ENCODE measurements at regions not wholly inside any gene's neighbourhood (a gene's known extent, or its start where the extent isn't known, plus 50 kb on each side); places are given as distances from the start of the nearest gene placed in this dataset.

DNA sequence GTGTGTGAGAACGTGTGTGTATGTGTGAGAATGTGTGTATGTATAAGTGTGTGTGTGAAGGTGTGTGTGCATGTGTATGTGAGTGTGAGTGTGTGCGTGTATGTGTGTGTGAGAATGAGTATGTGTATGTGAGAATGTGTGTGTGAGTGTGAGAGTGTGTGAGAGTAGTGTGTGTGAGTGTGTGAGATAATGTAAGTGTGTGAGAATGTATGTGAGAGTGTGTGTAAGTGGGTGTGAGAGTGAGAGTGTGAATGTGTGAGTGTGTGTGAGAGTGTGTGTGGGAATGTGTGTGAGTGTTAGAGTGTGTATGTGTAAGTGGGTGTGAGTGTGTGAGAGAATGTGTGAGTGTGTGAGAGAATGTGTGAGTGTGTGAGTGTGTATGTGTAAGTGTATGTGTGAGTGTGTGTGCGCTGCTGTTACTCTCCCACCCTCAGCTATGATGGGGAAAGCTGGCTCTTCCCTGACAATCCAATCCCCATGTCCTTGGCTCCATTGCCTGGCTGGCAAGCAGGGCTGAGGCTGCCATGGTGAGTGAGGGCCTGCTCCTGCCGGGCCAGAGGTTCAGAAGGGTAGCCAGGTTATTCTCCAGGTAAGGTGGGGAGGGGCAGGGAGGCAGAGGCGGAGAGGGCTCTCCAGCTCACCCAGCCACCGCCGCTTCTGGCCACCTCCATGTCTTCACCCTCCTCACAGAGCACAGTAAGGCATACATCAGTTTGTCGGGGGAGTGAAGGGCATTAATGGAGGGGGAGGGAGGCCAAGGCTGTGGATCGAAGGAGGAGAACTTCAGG lies 72.6 kb upstream of the PCBD1 start (continued):
- TF ChIP-seq, protein P1, sequence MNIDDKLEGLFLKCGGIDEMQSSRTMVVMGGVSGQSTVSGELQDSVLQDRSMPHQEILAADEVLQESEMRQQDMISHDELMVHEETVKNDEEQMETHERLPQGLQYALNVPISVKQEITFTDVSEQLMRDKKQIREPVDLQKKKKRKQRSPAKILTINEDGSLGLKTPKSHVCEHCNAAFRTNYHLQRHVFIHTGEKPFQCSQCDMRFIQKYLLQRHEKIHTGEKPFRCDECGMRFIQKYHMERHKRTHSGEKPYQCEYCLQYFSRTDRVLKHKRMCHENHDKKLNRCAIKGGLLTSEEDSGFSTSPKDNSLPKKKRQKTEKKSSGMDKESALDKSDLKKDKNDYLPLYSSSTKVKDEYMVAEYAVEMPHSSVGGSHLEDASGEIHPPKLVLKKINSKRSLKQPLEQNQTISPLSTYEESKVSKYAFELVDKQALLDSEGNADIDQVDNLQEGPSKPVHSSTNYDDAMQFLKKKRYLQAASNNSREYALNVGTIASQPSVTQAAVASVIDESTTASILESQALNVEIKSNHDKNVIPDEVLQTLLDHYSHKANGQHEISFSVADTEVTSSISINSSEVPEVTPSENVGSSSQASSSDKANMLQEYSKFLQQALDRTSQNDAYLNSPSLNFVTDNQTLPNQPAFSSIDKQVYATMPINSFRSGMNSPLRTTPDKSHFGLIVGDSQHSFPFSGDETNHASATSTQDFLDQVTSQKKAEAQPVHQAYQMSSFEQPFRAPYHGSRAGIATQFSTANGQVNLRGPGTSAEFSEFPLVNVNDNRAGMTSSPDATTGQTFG (tag by site-specific recombination; IDR thresholded peaks at IDR 0.05; ENCODE audit: borderline replicate concordance), result no peak
- TF ChIP-seq, protein P2, sequence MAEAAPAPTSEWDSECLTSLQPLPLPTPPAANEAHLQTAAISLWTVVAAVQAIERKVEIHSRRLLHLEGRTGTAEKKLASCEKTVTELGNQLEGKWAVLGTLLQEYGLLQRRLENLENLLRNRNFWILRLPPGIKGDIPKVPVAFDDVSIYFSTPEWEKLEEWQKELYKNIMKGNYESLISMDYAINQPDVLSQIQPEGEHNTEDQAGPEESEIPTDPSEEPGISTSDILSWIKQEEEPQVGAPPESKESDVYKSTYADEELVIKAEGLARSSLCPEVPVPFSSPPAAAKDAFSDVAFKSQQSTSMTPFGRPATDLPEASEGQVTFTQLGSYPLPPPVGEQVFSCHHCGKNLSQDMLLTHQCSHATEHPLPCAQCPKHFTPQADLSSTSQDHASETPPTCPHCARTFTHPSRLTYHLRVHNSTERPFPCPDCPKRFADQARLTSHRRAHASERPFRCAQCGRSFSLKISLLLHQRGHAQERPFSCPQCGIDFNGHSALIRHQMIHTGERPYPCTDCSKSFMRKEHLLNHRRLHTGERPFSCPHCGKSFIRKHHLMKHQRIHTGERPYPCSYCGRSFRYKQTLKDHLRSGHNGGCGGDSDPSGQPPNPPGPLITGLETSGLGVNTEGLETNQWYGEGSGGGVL (tag by site-specific recombination; IDR thresholded peaks at IDR 0.05), result no peak
- TF ChIP-seq BCL11A (tag by site-specific recombination; IDR thresholded peaks at IDR 0.05; ENCODE audit: low read depth), result no peak
- no peak for TF ChIP-seq ZNF133 (tag by site-specific recombination; IDR thresholded peaks at IDR 0.05)
- TF ChIP-seq ZNF146 (tag by site-specific recombination; IDR thresholded peaks at IDR 0.05), result no peak
- peak; percentile 53; the same call in 1 of the 2 replicates for TF ChIP-seq ZNF341 (tag by site-specific recombination; IDR thresholded peaks at IDR 0.05; ENCODE audit: low read depth)
- TF ChIP-seq ZBTB48 (tag by site-specific recombination; IDR thresholded peaks at IDR 0.05), result no peak
- no peak for TF ChIP-seq ZBTB8A (tag by site-specific recombination; IDR thresholded peaks at IDR 0.05)
- no peak for TF ChIP-seq ZNF274 (IDR thresholded peaks at IDR 0.05; ENCODE audit: low read length)
- peak; percentile 40; the same call in 1 of the 2 replicates for TF ChIP-seq ZNF274 (tag by site-specific recombination; IDR thresholded peaks at IDR 0.05; ENCODE audit: borderline replicate concordance)
- peak; percentile 35; the same call in 1 of the 2 replicates for TF ChIP-seq ZFHX2 (tag by site-specific recombination; conservative IDR thresholded peaks at IDR 0.05)
- TF ChIP-seq, protein P3, sequence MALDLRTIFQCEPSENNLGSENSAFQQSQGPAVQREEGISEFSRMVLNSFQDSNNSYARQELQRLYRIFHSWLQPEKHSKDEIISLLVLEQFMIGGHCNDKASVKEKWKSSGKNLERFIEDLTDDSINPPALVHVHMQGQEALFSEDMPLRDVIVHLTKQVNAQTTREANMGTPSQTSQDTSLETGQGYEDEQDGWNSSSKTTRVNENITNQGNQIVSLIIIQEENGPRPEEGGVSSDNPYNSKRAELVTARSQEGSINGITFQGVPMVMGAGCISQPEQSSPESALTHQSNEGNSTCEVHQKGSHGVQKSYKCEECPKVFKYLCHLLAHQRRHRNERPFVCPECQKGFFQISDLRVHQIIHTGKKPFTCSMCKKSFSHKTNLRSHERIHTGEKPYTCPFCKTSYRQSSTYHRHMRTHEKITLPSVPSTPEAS (tag by site-specific recombination; IDR thresholded peaks at IDR 0.05), result peak; percentile 86
- no peak for TF ChIP-seq IKZF3 (tag by site-specific recombination; IDR thresholded peaks at IDR 0.05)
- TF ChIP-seq ZBTB7A (tag by site-specific recombination; IDR thresholded peaks at IDR 0.05; ENCODE audit: low read depth), result no peak
- TF ChIP-seq, protein P4, sequence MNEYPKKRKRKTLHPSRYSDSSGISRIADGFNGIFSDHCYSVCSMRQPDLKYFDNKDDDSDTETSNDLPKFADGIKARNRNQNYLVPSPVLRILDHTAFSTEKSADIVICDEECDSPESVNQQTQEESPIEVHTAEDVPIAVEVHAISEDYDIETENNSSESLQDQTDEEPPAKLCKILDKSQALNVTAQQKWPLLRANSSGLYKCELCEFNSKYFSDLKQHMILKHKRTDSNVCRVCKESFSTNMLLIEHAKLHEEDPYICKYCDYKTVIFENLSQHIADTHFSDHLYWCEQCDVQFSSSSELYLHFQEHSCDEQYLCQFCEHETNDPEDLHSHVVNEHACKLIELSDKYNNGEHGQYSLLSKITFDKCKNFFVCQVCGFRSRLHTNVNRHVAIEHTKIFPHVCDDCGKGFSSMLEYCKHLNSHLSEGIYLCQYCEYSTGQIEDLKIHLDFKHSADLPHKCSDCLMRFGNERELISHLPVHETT (tag by site-specific recombination; IDR thresholded peaks at IDR 0.05), result no peak
- TF ChIP-seq, protein P5, sequence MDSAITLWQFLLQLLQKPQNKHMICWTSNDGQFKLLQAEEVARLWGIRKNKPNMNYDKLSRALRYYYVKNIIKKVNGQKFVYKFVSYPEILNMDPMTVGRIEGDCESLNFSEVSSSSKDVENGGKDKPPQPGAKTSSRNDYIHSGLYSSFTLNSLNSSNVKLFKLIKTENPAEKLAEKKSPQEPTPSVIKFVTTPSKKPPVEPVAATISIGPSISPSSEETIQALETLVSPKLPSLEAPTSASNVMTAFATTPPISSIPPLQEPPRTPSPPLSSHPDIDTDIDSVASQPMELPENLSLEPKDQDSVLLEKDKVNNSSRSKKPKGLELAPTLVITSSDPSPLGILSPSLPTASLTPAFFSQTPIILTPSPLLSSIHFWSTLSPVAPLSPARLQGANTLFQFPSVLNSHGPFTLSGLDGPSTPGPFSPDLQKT (IDR thresholded peaks at IDR 0.05; ENCODE audit: borderline replicate concordance, low read depth, low read length), result no peak
- TF ChIP-seq ZNF501 (tag by site-specific recombination; IDR thresholded peaks at IDR 0.05), result no peak
- no peak for TF ChIP-seq ZNF510 (tag by site-specific recombination; IDR thresholded peaks at IDR 0.05; ENCODE audit: insufficient replicate concordance)
- TF ChIP-seq, protein P6, sequence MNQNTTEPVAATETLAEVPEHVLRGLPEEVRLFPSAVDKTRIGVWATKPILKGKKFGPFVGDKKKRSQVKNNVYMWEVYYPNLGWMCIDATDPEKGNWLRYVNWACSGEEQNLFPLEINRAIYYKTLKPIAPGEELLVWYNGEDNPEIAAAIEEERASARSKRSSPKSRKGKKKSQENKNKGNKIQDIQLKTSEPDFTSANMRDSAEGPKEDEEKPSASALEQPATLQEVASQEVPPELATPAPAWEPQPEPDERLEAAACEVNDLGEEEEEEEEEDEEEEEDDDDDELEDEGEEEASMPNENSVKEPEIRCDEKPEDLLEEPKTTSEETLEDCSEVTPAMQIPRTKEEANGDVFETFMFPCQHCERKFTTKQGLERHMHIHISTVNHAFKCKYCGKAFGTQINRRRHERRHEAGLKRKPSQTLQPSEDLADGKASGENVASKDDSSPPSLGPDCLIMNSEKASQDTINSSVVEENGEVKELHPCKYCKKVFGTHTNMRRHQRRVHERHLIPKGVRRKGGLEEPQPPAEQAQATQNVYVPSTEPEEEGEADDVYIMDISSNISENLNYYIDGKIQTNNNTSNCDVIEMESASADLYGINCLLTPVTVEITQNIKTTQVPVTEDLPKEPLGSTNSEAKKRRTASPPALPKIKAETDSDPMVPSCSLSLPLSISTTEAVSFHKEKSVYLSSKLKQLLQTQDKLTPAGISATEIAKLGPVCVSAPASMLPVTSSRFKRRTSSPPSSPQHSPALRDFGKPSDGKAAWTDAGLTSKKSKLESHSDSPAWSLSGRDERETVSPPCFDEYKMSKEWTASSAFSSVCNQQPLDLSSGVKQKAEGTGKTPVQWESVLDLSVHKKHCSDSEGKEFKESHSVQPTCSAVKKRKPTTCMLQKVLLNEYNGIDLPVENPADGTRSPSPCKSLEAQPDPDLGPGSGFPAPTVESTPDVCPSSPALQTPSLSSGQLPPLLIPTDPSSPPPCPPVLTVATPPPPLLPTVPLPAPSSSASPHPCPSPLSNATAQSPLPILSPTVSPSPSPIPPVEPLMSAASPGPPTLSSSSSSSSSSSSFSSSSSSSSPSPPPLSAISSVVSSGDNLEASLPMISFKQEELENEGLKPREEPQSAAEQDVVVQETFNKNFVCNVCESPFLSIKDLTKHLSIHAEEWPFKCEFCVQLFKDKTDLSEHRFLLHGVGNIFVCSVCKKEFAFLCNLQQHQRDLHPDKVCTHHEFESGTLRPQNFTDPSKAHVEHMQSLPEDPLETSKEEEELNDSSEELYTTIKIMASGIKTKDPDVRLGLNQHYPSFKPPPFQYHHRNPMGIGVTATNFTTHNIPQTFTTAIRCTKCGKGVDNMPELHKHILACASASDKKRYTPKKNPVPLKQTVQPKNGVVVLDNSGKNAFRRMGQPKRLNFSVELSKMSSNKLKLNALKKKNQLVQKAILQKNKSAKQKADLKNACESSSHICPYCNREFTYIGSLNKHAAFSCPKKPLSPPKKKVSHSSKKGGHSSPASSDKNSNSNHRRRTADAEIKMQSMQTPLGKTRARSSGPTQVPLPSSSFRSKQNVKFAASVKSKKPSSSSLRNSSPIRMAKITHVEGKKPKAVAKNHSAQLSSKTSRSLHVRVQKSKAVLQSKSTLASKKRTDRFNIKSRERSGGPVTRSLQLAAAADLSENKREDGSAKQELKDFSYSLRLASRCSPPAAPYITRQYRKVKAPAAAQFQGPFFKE (tag by site-specific recombination; IDR thresholded peaks at IDR 0.05; ENCODE audit: borderline replicate concordance), result no peak
- TF ChIP-seq, protein P7, sequence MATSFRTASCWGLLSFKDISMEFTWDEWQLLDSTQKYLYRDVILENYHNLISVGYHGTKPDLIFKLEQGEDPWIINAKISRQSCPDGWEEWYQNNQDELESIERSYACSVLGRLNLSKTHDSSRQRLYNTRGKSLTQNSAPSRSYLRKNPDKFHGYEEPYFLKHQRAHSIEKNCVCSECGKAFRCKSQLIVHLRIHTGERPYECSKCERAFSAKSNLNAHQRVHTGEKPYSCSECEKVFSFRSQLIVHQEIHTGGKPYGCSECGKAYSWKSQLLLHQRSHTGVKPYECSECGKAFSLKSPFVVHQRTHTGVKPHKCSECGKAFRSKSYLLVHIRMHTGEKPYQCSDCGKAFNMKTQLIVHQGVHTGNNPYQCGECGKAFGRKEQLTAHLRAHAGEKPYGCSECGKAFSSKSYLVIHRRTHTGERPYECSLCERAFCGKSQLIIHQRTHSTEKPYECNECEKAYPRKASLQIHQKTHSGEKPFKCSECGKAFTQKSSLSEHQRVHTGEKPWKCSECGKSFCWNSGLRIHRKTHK (tag by site-specific recombination; IDR thresholded peaks at IDR 0.05), result no peak

Data from HEK293 (cell line).